Fibroblast of lung (primary cell): ENCODE measurements at regions not wholly inside any gene's neighbourhood (a gene's known extent, or its start where the extent isn't known, plus 50 kb on each side); places are given as distances from the start of the nearest gene placed in this dataset.

Experiments
- EZH2 ChIP-seq: IDR thresholded peaks from 2 replicates; pipeline ENCODE4 v1.5.1; 2012; ENCODE audit warnings: low read length, control low read depth, mild to moderate bottlenecking; ENCODE audit errors: missing control alignments
- TF ChIP-seq, protein P1 (sequence below), 2 donors: IDR thresholded peaks in 1 of 2; conservative IDR thresholded peaks in 1 of 2; 1 replicate in 1 of 2; 2 replicates in 1 of 2; pipeline ENCODE4 v1.5.1; 2011 to 2012; ENCODE audit warnings: low read length in 2 of 2, control low read depth in 1 of 2, inconsistent platforms in 1 of 2, low read depth in 1 of 2, mild to moderate bottlenecking in 1 of 2

DNA sequence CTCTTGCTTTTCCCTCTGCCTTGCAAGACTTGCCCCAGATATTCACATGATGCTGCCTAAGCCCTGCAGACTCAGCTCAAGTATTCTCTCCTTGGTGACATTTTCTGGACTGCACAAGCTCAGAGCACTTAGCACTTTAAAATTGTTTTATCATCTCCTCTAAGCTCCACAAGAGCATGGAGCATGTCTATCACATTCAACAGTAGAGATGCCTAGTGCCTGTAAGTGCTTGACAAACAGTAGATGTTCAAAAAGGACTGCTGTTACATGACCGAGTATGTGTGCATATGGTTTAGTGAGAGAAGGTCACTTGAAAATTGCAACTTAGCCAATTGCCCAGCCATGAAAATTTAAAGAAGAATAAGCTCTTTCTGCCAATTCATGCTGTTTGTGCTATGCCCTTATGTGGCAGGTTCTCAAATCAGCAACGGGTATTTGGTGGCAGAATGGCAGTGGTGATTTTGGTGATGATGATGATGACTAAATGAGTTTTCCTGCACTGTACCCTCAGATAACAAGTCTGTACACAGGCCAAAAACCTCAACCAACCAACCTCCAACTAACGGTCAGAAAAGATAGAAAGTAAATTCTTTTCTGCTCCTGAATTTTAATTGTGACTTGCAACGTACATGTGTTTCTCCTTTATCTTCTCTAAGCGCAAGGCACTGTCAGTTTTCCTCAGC, 647.2 kb upstream of the UBE2E2 start:
- TF ChIP-seq, protein P1, sequence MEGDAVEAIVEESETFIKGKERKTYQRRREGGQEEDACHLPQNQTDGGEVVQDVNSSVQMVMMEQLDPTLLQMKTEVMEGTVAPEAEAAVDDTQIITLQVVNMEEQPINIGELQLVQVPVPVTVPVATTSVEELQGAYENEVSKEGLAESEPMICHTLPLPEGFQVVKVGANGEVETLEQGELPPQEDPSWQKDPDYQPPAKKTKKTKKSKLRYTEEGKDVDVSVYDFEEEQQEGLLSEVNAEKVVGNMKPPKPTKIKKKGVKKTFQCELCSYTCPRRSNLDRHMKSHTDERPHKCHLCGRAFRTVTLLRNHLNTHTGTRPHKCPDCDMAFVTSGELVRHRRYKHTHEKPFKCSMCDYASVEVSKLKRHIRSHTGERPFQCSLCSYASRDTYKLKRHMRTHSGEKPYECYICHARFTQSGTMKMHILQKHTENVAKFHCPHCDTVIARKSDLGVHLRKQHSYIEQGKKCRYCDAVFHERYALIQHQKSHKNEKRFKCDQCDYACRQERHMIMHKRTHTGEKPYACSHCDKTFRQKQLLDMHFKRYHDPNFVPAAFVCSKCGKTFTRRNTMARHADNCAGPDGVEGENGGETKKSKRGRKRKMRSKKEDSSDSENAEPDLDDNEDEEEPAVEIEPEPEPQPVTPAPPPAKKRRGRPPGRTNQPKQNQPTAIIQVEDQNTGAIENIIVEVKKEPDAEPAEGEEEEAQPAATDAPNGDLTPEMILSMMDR (conservative IDR thresholded peaks at IDR 0.05 in 1 of 2, IDR thresholded peaks at IDR 0.05 in 1 of 2; ENCODE audit: low read depth in 1 of 2, low read length in 2 of 2), result no peak
- no peak for TF ChIP-seq EZH2
